Omental fat pad (tissue), 3 donors: ENCODE measurements at regions not wholly inside any gene's neighbourhood (a gene's known extent, or its start where the extent isn't known, plus 50 kb on each side); places are given as distances from the start of the nearest gene placed in this dataset.

Source experiments
- ATAC-seq: fragments of 150-250 bp; one replicate; pipeline ENCODE4 v1.9.1; 2016; ENCODE audit warnings: mild to moderate bottlenecking, moderate library complexity; ENCODE audit not compliant: low FRiP score
- DNase-seq: peaks from one replicate; pipeline ENCODE4 v3.0.0-alpha.2; 2019; ENCODE audit warnings: low spot score
- TF ChIP-seq, protein P1 (sequence below), 3 donors: fragments of 450-650 bp; IDR thresholded peaks; one replicate each; pipeline ENCODE4 v1.5.1; 2016 to 2017; ENCODE audit warnings: antibody characterized with exemption in 3 of 3, mild to moderate bottlenecking in 3 of 3, moderate library complexity in 2 of 3

DNA sequence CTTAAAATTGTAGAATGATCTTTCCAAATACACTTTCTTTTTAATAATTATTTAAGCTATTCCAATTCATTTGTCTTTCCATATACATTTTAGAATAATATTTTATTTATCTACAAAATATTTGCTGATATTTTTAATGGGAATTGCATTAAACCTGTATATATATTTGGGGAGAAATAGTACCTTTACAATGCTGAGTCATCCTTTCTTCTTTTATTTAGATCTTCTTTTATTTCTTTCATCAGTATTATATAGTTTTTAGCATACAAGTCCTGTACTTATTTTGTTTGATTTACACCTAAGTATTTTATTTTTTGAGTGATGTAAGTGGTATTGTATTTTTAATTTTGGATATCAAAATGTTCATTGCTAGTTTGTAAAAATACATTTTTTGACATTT lies 639.5 kb upstream of the GOT2 start:
- ATAC-seq (no peak), DNase-seq (no peak)
- TF ChIP-seq, protein P1, sequence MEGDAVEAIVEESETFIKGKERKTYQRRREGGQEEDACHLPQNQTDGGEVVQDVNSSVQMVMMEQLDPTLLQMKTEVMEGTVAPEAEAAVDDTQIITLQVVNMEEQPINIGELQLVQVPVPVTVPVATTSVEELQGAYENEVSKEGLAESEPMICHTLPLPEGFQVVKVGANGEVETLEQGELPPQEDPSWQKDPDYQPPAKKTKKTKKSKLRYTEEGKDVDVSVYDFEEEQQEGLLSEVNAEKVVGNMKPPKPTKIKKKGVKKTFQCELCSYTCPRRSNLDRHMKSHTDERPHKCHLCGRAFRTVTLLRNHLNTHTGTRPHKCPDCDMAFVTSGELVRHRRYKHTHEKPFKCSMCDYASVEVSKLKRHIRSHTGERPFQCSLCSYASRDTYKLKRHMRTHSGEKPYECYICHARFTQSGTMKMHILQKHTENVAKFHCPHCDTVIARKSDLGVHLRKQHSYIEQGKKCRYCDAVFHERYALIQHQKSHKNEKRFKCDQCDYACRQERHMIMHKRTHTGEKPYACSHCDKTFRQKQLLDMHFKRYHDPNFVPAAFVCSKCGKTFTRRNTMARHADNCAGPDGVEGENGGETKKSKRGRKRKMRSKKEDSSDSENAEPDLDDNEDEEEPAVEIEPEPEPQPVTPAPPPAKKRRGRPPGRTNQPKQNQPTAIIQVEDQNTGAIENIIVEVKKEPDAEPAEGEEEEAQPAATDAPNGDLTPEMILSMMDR (IDR thresholded peaks at IDR 0.05) = no peak

DNA sequence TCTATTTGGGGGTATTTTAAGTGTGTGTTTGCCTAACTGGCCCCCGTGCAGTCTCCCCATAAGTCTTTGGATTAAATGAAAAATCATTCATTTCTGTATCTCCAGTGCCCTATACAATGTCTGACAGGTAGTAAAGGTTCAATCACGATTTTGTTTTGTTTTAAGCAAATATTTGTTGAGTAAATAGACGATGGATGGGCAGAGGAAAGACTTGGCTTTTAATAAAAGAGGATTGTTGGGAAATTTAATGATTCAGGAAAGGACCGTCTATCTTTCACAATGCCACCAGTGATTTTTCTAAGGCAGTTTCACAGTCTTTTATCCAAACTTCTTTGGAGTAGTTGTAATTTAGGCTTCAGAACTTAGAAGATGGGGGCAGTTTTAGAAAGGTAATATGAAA lies 636.6 kb upstream of the GOT2 start:
- ATAC-seq (no peak), DNase-seq (no peak)
- TF ChIP-seq, protein P1 (IDR thresholded peaks at IDR 0.05) = no peak

DNA sequence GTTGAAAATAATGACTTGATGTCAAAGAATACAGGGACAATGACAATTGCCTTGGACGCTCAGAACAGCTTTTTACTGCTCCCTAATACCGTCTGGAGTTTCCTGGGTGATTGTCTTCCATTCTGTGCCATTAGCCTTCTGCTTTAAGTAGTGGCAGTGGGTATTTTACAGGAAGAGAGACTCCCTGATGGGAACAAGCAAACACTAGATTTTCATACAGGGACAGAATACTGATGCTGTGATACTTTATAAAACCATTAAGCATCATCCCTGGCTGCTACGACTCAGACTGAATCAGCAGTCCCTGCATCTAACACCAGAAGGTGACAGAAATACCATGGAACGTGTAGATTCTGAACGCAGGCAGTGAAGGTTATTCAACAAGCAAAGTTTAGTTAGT lies 635.4 kb upstream of the GOT2 start:
- ATAC-seq = no peak

DNA sequence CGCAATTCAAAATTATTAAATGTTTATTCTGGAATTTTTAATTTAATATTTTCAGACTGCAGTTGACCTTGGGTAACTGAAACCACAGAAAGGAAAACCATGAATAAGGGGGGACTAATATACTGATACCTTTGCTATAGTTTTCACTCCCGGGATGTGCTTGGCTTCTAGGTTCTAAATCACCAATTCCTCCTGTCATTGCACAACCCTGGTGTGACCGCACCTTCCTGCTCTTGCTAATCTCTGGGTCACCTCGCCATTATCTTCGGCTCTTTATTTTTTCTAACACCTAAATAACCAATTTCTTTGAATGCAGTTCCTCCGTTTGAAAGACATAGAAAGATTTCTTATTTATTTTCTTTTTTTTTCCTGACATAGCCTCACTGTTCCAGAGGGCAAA lies 634.5 kb upstream of the GOT2 start:
- TF ChIP-seq, protein P1 (IDR thresholded peaks at IDR 0.05) = no peak
- DNase-seq (no peak), ATAC-seq (no peak)

More for the DNA sequence above, 635.4 kb upstream of the GOT2 start:
- no peak for DNase-seq
- TF ChIP-seq, protein P1 (IDR thresholded peaks at IDR 0.05) = no peak

DNA sequence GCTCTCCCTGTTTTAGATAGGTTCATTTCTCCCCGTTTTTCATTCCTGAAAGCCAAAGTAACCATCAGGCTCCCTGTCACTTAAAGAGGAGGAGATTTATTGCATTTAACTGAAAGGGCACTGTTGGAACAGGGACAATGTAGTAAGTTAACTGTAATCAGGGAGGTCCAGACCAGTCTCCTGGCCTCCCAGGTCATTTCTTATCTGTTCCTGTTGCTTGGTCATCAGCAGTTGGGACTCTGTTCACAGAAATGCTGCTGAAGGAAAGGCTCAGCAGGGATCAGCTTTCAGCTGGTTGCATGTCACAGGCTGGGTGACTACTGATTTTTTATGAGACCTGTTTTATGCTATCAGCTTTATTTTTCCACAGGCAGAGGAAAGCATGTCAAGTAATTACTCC lies 622.6 kb upstream of the GOT2 start:
- TF ChIP-seq, protein P1 (IDR thresholded peaks at IDR 0.05) = no peak

DNA sequence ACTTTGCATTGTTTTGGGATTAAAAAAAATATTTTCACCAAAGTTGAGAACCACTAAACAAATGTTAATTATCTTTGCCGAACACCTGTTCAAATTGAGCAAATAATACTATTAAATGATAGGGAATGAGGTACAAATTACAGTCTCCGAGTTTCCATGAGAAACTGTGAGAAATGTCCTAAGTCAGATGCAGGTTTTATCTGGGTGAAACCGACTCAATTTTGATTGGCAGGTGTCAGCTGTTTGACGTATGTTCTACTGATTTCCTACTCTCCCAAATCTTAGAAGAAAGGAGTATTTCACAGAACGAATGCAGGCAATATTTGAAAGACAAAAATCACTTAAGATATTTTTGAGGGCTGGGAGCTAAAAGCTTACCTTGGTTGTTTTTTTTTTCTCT lies 622.0 kb upstream of the GOT2 start:
- no peak for DNase-seq

More for the DNA sequence above, 622.6 kb upstream of the GOT2 start:
- no peak for DNase-seq
- ATAC-seq = no peak

DNA sequence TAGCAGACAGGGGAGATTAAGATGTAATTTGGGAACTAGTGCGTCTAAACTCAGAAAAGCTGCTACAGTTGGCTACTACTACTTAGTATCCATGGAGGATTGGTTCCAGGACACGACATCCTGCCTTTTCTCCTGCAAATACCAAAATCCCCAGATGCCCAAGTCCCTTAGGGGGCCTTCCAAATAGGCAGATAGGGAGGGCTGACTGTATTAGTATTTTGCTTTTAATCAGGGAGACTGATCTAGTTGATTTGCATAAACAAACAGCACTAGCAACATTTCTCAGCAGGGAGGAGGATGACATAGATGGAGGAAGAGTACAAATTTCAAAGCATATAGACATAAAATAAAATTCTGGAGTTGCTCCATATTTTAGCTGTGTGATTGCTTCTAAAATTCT lies 621.6 kb upstream of the GOT2 start:
- ATAC-seq (no peak), DNase-seq (no peak)
- TF ChIP-seq, protein P1 (IDR thresholded peaks at IDR 0.05) = no peak

More for the DNA sequence above, 622.0 kb upstream of the GOT2 start:
- TF ChIP-seq, protein P1 (IDR thresholded peaks at IDR 0.05) = no peak
- ATAC-seq = no peak
